C4-2B (cell line): ENCODE measurements at regions not wholly inside any gene's neighbourhood (a gene's known extent, or its start where the extent isn't known, plus 50 kb on each side); places are given as distances from the start of the nearest gene placed in this dataset.

ENCODE experiments used
- ZFX ChIP-seq: fragments of 450-650 bp; IDR thresholded peaks from 2 replicates; pipeline ENCODE4 v1.6.1; 2017
- TF ChIP-seq, protein P1 (sequence below): fragments of 450-650 bp; conservative IDR thresholded peaks from 2 replicates; pipeline ENCODE4 v1.5.1; 2017; ENCODE audit warnings: mild to moderate bottlenecking

DNA sequence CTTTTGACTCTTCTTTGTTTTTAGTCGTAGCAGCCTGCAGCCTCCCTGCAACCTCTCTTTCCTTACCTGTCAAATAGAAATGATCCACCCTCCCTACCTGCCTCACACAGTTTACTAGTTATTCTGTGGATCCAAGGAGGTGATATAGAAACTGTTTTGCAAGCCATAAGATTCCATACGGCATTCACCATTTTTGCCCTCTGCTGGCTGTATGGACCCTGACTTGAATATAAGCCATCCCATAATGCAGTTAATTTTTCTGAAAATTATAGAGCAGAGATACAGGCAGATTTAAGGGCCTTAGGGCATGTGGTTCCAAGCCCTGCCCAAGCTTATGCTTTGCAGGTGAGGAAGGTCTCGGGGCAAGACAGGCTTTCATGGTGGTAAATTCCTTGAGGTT, 63.8 kb downstream of the CPN2 start:
- TF ChIP-seq, protein P1, sequence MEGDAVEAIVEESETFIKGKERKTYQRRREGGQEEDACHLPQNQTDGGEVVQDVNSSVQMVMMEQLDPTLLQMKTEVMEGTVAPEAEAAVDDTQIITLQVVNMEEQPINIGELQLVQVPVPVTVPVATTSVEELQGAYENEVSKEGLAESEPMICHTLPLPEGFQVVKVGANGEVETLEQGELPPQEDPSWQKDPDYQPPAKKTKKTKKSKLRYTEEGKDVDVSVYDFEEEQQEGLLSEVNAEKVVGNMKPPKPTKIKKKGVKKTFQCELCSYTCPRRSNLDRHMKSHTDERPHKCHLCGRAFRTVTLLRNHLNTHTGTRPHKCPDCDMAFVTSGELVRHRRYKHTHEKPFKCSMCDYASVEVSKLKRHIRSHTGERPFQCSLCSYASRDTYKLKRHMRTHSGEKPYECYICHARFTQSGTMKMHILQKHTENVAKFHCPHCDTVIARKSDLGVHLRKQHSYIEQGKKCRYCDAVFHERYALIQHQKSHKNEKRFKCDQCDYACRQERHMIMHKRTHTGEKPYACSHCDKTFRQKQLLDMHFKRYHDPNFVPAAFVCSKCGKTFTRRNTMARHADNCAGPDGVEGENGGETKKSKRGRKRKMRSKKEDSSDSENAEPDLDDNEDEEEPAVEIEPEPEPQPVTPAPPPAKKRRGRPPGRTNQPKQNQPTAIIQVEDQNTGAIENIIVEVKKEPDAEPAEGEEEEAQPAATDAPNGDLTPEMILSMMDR, result no peak
- TF ChIP-seq ZFX, result no peak
